KBM-7 (cell line): ENCODE measurements at regions not wholly inside any gene's neighbourhood (a gene's known extent, or its start where the extent isn't known, plus 50 kb on each side); places are given as distances from the start of the nearest gene placed in this dataset.

Source experiments
- DNase-seq: peaks from one replicate; pipeline ENCODE4 v3.0.0-alpha.2; 2015
- in situ Hi-C: fragments of 300-500 bp; cut with MboI; formaldehyde crosslinking; loops from 2 replicates; pipeline ENCODE4 v1.14.3; 2020; ENCODE audit warnings: low sequenced_read_pairs, low pct_unique_long_range_greater_than_20kb, mixed read lengths

GRCh38 chr2:43033466-43034241, 192.8 kb downstream of the ZFP36L2 start:
- in situ Hi-C loops = no loop called here
- no peak for DNase-seq

- in situ Hi-C loops = no loop called here
Observed at GRCh38 chr2:43033016-43033270, 193.5 kb downstream of the ZFP36L2 start.

GRCh38 chr2:43032213-43033015, 194.0 kb downstream of the ZFP36L2 start:
- no peak for DNase-seq
- in situ Hi-C loops = no loop called here

More at GRCh38 chr2:43033016-43033270, 193.5 kb downstream of the ZFP36L2 start:
- no peak for DNase-seq

- no peak for DNase-seq
- in situ Hi-C loops = no loop called here
Observed at GRCh38 chr2:43031471-43032212, 194.8 kb downstream of the ZFP36L2 start.

- no peak for DNase-seq
- in situ Hi-C loops = no loop called here
Observed at GRCh38 chr2:43030551-43031307, 195.7 kb downstream of the ZFP36L2 start.

- no peak for DNase-seq
- in situ Hi-C loops = no loop called here
Observed at GRCh38 chr2:43029186-43029585, 197.2 kb downstream of the ZFP36L2 start.

- in situ Hi-C loops = no loop called here
- no peak for DNase-seq
Observed at GRCh38 chr2:43028188-43028587, 198.2 kb downstream of the ZFP36L2 start.

GRCh38 chr2:43027097-43027873, 199.1 kb downstream of the ZFP36L2 start:
- no peak for DNase-seq
- in situ Hi-C loops = no loop called here

GRCh38 chr2:43026426-43027096, 199.8 kb downstream of the ZFP36L2 start:
- in situ Hi-C loops = no loop called here

GRCh38 chr2:43025709-43026295, 200.6 kb downstream of the ZFP36L2 start:
- in situ Hi-C loops = no loop called here
- no peak for DNase-seq

More at GRCh38 chr2:43026426-43027096, 199.8 kb downstream of the ZFP36L2 start:
- no peak for DNase-seq

- DNase-seq = peak; percentile 55
- in situ Hi-C loops = no loop called here
Observed at GRCh38 chr2:43024515-43025011, 201.8 kb downstream of the ZFP36L2 start.

- no peak for DNase-seq
- in situ Hi-C loops = no loop called here
Observed at GRCh38 chr2:43023791-43024514, 202.5 kb downstream of the ZFP36L2 start.

- in situ Hi-C loops = no loop called here
- DNase-seq = no peak
Observed at GRCh38 chr2:43022896-43023295, 203.5 kb downstream of the ZFP36L2 start.

- DNase-seq = no peak
- in situ Hi-C loops = no loop called here
Observed at GRCh38 chr2:43021791-43022509, 204.5 kb downstream of the ZFP36L2 start.

- in situ Hi-C loops = no loop called here
- DNase-seq = no peak
Observed at GRCh38 chr2:43020990-43021669, 205.3 kb downstream of the ZFP36L2 start.

- DNase-seq = no peak
Observed at GRCh38 chr2:43020296-43020695, 206.1 kb downstream of the ZFP36L2 start.

More at GRCh38 chr2:43020296-43020695, 206.1 kb downstream of the ZFP36L2 start:
- in situ Hi-C loops = no loop called here
